Gastroesophageal sphincter (tissue), 3 donors: ENCODE measurements at regions not wholly inside any gene's neighbourhood (a gene's known extent, or its start where the extent isn't known, plus 50 kb on each side); places are given as distances from the start of the nearest gene placed in this dataset.

Experiments used
- POLR2A ChIP-seq, 2 donors: fragments of 450-650 bp; IDR thresholded peaks; one replicate each; pipeline ENCODE4 v1.6.1; 2017; ENCODE audit warnings: antibody characterized with exemption in 2 of 2, mild to moderate bottlenecking in 2 of 2, moderate library complexity in 1 of 2
- POLR2AphosphoS5 ChIP-seq: sonication (generic); formaldehyde crosslinking; IDR thresholded peaks from one replicate; pipeline ENCODE4 v1.6.1; 2017; ENCODE audit warnings: antibody characterized with exemption
- TF ChIP-seq, protein P1 (sequence below), 4 experiments: fragments of 200-600 bp in 2 of 4; fragments of 450-650 bp in 2 of 4; sonication (generic) in 1 of 4; IDR thresholded peaks; one replicate each; pipeline ENCODE4 v1.5.1; 2017 to 2019; ENCODE audit warnings: antibody characterized with exemption in 4 of 4, mild to moderate bottlenecking in 2 of 4, moderate library complexity in 2 of 4

DNA sequence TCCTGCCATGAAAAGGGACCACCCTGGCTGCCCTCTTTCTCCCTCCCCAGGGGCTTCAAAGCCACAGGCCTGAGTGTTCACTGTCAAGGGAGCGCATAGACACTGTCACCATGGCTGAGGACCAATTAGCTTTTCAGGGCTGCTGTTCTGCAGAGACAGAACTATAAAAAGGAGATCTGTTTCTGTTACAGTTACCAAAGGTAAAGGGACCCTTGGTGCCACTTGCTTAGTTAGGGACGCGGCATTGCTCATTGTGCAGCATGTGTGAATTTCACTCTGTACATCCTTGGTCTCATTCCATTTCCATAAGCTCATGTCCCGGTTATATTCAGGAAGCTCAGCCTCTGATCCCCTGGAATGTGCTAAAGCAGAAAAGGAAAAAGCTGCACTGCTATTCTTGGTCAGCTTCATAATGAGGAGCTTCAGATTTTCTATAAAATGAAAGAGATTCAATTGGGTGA lies 55.5 kb upstream of the RNF152 start:
- TF ChIP-seq POLR2A (IDR thresholded peaks at IDR 0.05) (no peak), POLR2AphosphoS5 (no peak)
- TF ChIP-seq, protein P1, sequence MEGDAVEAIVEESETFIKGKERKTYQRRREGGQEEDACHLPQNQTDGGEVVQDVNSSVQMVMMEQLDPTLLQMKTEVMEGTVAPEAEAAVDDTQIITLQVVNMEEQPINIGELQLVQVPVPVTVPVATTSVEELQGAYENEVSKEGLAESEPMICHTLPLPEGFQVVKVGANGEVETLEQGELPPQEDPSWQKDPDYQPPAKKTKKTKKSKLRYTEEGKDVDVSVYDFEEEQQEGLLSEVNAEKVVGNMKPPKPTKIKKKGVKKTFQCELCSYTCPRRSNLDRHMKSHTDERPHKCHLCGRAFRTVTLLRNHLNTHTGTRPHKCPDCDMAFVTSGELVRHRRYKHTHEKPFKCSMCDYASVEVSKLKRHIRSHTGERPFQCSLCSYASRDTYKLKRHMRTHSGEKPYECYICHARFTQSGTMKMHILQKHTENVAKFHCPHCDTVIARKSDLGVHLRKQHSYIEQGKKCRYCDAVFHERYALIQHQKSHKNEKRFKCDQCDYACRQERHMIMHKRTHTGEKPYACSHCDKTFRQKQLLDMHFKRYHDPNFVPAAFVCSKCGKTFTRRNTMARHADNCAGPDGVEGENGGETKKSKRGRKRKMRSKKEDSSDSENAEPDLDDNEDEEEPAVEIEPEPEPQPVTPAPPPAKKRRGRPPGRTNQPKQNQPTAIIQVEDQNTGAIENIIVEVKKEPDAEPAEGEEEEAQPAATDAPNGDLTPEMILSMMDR (IDR thresholded peaks at IDR 0.05) = no peak
